BE2C (cell line): ENCODE measurements at regions not wholly inside any gene's neighbourhood (a gene's known extent, or its start where the extent isn't known, plus 50 kb on each side); places are given as distances from the start of the nearest gene placed in this dataset.

Experiments
- DNase-seq: peaks from one replicate; pipeline ENCODE4 v3.0.0-alpha.2; 2020
- H3K27me3 ChIP-seq: fragments of 250-450 bp; sonication (Bioruptor Pico); 2 replicates; pipeline ENCODE4 v1.5.1; 2020; ENCODE audit warnings: mild to moderate bottlenecking
- H3K36me3 ChIP-seq: fragments of 250-450 bp; sonication (Bioruptor Pico); 2 replicates; pipeline ENCODE4 v1.5.1; 2020; ENCODE audit warnings: mild to moderate bottlenecking
- H3K4me1 ChIP-seq: fragments of 250-450 bp; sonication (Bioruptor Pico); 2 replicates; pipeline ENCODE4 v1.5.1; 2020
- H3K4me3 ChIP-seq: 2 replicates; pipeline ENCODE4 v1.5.1; 2011; ENCODE audit warnings: low read depth, low read length
- H3K9me3 ChIP-seq: fragments of 250-450 bp; sonication (Bioruptor Pico); 2 replicates; pipeline ENCODE4 v1.5.1; 2020
- CTCF ChIP-seq: IDR thresholded peaks from 2 replicates; pipeline ENCODE4 v1.5.1; 2012; ENCODE audit warnings: mild to moderate bottlenecking, low read depth, low read length

GRCh38 chr2:103823847-103824246 is 1030.1 kb upstream of the POU3F3 start:
- H3K4me3 ChIP-seq, result no peak overlapping the region
- H3K4me1 ChIP-seq, result no peaks in the 10 kb centered on the region
- no peaks in the 10 kb centered on the region for H3K27me3 ChIP-seq
- no peak for TF ChIP-seq CTCF
- DNase-seq, result no peak
- no peaks in the 10 kb centered on the region for H3K36me3 ChIP-seq
- no peaks in the 10 kb centered on the region for H3K9me3 ChIP-seq

GRCh38 chr2:103847276-103847675 is 1006.6 kb upstream of the POU3F3 start:
- H3K36me3 ChIP-seq, result no peaks in the 10 kb centered on the region
- H3K4me1 ChIP-seq, result no peaks in the 10 kb centered on the region
- no peak for TF ChIP-seq CTCF
- no peak for DNase-seq
- no peaks in the 10 kb centered on the region for H3K9me3 ChIP-seq
- H3K27me3 ChIP-seq, result no peaks in the 10 kb centered on the region
- H3K4me3 ChIP-seq, result no peak overlapping the region

- no peak for TF ChIP-seq CTCF
- Histone ChIP-seq H3K36me3 (no peaks in the 10 kb centered on the region), H3K9me3 (no peaks in the 10 kb centered on the region), H3K4me1 (no peaks in the 10 kb centered on the region), H3K4me3 (no peak overlapping the region), H3K27me3 (no peaks in the 10 kb centered on the region)
- no peak for DNase-seq
Observed at GRCh38 chr2:103859238-103859637, 994.7 kb upstream of the POU3F3 start.

- H3K9me3 ChIP-seq, result no peaks in the 10 kb centered on the region
- no peaks in the 10 kb centered on the region for H3K36me3 ChIP-seq
- no peak for DNase-seq
- no peak overlapping the region for H3K4me3 ChIP-seq
- no peaks in the 10 kb centered on the region for H3K27me3 ChIP-seq
- no peak for TF ChIP-seq CTCF
- H3K4me1 ChIP-seq, result no peaks in the 10 kb centered on the region
Observed at GRCh38 chr2:103860016-103860415, 993.9 kb upstream of the POU3F3 start.

GRCh38 chr2:103868396-103868795 is 985.5 kb upstream of the POU3F3 start:
- DNase-seq, result no peak
- no peaks in the 10 kb centered on the region for H3K9me3 ChIP-seq
- no peak for TF ChIP-seq CTCF
- no peaks in the 10 kb centered on the region for H3K36me3 ChIP-seq
- H3K4me3 ChIP-seq, result no peak overlapping the region
- H3K4me1 ChIP-seq, result no peaks in the 10 kb centered on the region
- H3K27me3 ChIP-seq, result no peaks in the 10 kb centered on the region

GRCh38 chr2:103873716-103874351 is 980.1 kb upstream of the POU3F3 start:
- no peaks in the 10 kb centered on the region for H3K4me1 ChIP-seq
- H3K27me3 ChIP-seq, result no peaks in the 10 kb centered on the region
- TF ChIP-seq CTCF, result no peak
- DNase-seq, result no peak
- H3K4me3 ChIP-seq, result no peak overlapping the region
- H3K36me3 ChIP-seq, result no peaks in the 10 kb centered on the region
- no peaks in the 10 kb centered on the region for H3K9me3 ChIP-seq
